Heart left ventricle (tissue), 16 donors: ENCODE measurements at regions not wholly inside any gene's neighbourhood (a gene's known extent, or its start where the extent isn't known, plus 50 kb on each side); places are given as distances from the start of the nearest gene placed in this dataset.

Source experiments
- ATAC-seq, 4 donors: fragments of 200-7000 bp; cut with Tn5 transposase; one replicate each; pipeline ENCODE4 v1.9.1; 2020 to 2022; ENCODE audit warnings: moderate library complexity in 4 of 4, mild to moderate bottlenecking in 3 of 4, moderate number of reproducible peaks in 1 of 4
- DNase-seq, 5 donors: peaks; one replicate each; pipeline ENCODE4 v3.0.0-alpha.2; 2020
- H3K27ac ChIP-seq, 12 donors: fragments of 200-600 bp; sonication (generic) in 4 of 12; one replicate each; pipeline versions ENCODE4 v1.5.0 to v1.8.0; 2016 to 2022; ENCODE audit warnings: mild to moderate bottlenecking in 2 of 12
- H3K27me3 ChIP-seq, 9 donors: fragments of 200-600 bp; sonication (generic) in 2 of 9; one replicate each; pipeline versions ENCODE4 v1.5.1 to v1.8.0; 2016 to 2022; ENCODE audit warnings: mild to moderate bottlenecking in 3 of 9
- H3K36me3 ChIP-seq, 9 donors: fragments of 200-600 bp; sonication (generic) in 2 of 9; one replicate each; pipeline versions ENCODE4 v1.5.0 to v1.8.0; 2018 to 2022; ENCODE audit warnings: mild to moderate bottlenecking in 2 of 9
- H3K4me1 ChIP-seq, 12 donors: fragments of 200-600 bp; sonication (generic) in 4 of 12; one replicate each; pipeline versions ENCODE4 v1.5.0 to v1.8.0; 2016 to 2022; ENCODE audit warnings: mild to moderate bottlenecking in 3 of 12
- H3K4me3 ChIP-seq, 12 donors: fragments of 200-600 bp; sonication (generic) in 4 of 12; one replicate each; pipeline versions ENCODE4 v1.5.0 to v1.8.0; 2017 to 2022; ENCODE audit warnings: mild to moderate bottlenecking in 9 of 12, moderate library complexity in 4 of 12
- H3K9me3 ChIP-seq, 12 donors: fragments of 200-600 bp; sonication (generic) in 4 of 12; one replicate each; pipeline versions ENCODE4 v1.5.0 to v1.8.0; 2016 to 2022; ENCODE audit warnings: mild to moderate bottlenecking in 1 of 12
- POLR2A ChIP-seq, 2 donors: fragments of 450-650 bp; IDR thresholded peaks; one replicate each; pipeline ENCODE4 v1.6.1; 2017; ENCODE audit warnings: antibody characterized with exemption in 2 of 2, mild to moderate bottlenecking in 2 of 2, moderate library complexity in 2 of 2
- WGBS, 4 donors: extraction: QIAGEN DNeasy Blood & Tissue Kit in 2 of 4; methylation state at CpG; one replicate each; pipeline versions ENCODE4 v1.1.5 to v1.1.7; 2013 to 2018; 5-methylcytosine and 5-hydroxymethylcytosine counted together
- intact Hi-C, 10 donors: fragments of 100-400 bp; cut with DNase I; formaldehyde crosslinking; loops; one replicate each; pipeline versions ENCODE4 v1.11.1 to v1.14.2; 2022
- TF ChIP-seq, protein P1 (sequence below), 12 donors: fragments of 200-600 bp; sonication (generic) in 4 of 12; IDR thresholded peaks; one replicate each; pipeline versions ENCODE4 v1.5.0 to v1.8.0; 2018 to 2022; ENCODE audit warnings: antibody characterized with exemption in 12 of 12, mild to moderate bottlenecking in 5 of 12
- donor health status: ischemic (EF 13 %, LVEDD 7.1; RV severe dilation, severe dysfunction).
- donor health status: healthy with polysubstance abuse.
- donor health status: DM: no; HTN: yes; CAD: no.
- donor health status: DM: no; HTN: no; CAD: no.
- donor health status: ischemic (EF 25% LVEDD 6.9; RV normal size, moderate dysfunction).
- donor health status: ischemic (EF 25% LVEDD 5.7; RV mildly dilated, moderate dysfunction).
- donor health status: healthy.
- donor health status: DM: yes; HTN: yes; CAD: no.
- donor health status: ischemic (EF 35%, LVEDD 5.7; RV mildly dilated, moderate dysfunction).
- donor health status: nonischemic (EF 11% LVEDD 7.7; RV severe dilation, severe dysfunction).
- donor health status: DM: yes; HTN: yes; CAD: no.
- donor health status: PGD.
- donor health status: ischemic (EF 29% LVEDD 5.4; RV normal size, mild dysfunction).
- donor health status: nonischemic (EF 23%, LVEDD 6.1; RV moderate dilation, normal function).

DNA sequence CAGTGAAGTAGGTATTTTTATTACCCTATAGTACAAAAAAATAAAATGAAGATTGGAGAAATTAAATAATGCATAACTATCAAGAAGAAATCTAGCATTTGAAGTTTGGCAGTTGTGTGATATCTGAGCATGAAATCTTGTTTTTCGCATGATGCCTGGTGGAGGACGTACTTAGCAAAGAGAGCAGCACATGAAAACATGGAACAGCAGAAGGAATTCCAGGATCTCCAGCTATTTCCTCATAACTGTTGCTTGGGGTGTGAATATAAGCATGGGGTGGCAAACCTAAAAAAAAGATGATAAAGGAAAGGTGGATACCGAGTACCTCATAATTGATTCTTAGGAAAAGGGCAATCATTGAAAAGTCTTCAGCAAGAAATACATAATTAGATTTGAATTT is 174.3 kb upstream of the FAM3C start:
- Histone ChIP-seq H3K27me3 (no peaks in the 10 kb centered on the region), H3K4me1 (no peaks in the 10 kb centered on the region), H3K9me3 (no peaks in the 10 kb centered on the region), H3K36me3 (no peaks in the 10 kb centered on the region), H3K4me3 (no peak overlapping the region), H3K27ac (no peak overlapping the region)
- DNase-seq = no peak
- WGBS, 4 donors = 87 to 91% (median 90%) methylated on average over 3 of the region's 3 CpGs
- TF ChIP-seq, protein P1, sequence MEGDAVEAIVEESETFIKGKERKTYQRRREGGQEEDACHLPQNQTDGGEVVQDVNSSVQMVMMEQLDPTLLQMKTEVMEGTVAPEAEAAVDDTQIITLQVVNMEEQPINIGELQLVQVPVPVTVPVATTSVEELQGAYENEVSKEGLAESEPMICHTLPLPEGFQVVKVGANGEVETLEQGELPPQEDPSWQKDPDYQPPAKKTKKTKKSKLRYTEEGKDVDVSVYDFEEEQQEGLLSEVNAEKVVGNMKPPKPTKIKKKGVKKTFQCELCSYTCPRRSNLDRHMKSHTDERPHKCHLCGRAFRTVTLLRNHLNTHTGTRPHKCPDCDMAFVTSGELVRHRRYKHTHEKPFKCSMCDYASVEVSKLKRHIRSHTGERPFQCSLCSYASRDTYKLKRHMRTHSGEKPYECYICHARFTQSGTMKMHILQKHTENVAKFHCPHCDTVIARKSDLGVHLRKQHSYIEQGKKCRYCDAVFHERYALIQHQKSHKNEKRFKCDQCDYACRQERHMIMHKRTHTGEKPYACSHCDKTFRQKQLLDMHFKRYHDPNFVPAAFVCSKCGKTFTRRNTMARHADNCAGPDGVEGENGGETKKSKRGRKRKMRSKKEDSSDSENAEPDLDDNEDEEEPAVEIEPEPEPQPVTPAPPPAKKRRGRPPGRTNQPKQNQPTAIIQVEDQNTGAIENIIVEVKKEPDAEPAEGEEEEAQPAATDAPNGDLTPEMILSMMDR (IDR thresholded peaks at IDR 0.05) = no peak
- TF ChIP-seq POLR2A (IDR thresholded peaks at IDR 0.05) = no peak
- ATAC-seq = no peak
- intact Hi-C loops = no loop called here

DNA sequence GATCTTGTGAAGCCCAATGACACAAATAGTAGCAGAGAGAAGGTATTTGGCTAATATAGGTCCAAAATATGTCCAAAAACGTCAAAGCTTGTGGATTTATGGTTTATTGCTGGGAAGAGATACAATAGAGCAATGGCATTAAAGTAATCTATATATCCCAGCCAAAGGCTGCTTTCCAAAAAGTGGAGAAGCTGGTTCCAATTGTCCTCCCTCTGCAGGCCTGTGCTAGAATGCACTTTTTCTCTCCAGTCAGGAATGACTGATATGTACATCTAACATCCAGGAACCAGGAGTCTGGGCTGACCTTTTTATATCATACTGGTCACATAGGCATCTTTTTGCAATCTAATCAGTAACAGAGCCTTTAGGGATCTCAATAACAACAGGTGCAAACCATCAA is 167.1 kb upstream of the FAM3C start:
- Histone ChIP-seq H3K27ac (no peak overlapping the region), H3K4me3 (no peak overlapping the region), H3K4me1 (no peaks in the 10 kb centered on the region), H3K9me3 (no peaks in the 10 kb centered on the region), H3K36me3 (no peaks in the 10 kb centered on the region), H3K27me3 (no peaks in the 10 kb centered on the region)
- intact Hi-C loops = no loop called here
- ATAC-seq (no peak), DNase-seq (no peak)
- no peak for TF ChIP-seq POLR2A (IDR thresholded peaks at IDR 0.05)
- TF ChIP-seq, protein P1 (IDR thresholded peaks at IDR 0.05) = no peak
- WGBS, 4 donors = 70 to 84% (median 75%) methylated on average over 1 of the region's 1 CpG

DNA sequence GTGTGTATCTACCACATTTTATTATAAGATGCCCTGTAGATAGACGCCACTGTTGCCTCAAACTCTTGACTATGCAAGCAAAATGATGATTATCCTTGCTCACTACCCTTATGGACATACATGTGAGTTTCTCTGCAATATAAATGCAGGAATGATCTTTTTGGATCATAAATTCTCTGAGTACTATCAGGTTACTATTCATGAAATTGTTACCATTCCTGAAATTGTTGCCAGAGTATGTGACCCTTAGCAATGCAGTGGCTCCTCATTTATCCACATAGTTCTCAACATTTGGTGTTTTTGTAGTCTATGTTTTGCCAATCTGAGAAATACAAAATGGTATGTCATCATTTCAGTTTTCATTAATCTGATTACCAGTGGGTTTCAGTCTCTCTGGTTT is 166.2 kb upstream of the FAM3C start:
- no peak overlapping the region for H3K4me3 ChIP-seq
- H3K27me3 ChIP-seq = no peaks in the 10 kb centered on the region
- WGBS, 4 donors = 92 to 100% (median 97%) methylated on average over 1 of the region's 1 CpG
- H3K27ac ChIP-seq = no peak overlapping the region
- TF ChIP-seq, protein P1 (IDR thresholded peaks at IDR 0.05) = no peak
- no peak for TF ChIP-seq POLR2A (IDR thresholded peaks at IDR 0.05)
- H3K9me3 ChIP-seq = no peaks in the 10 kb centered on the region
- H3K4me1 ChIP-seq = no peaks in the 10 kb centered on the region
- H3K36me3 ChIP-seq = no peaks in the 10 kb centered on the region
- no peak for ATAC-seq
- intact Hi-C loops = no loop called here
- DNase-seq = no peak

DNA sequence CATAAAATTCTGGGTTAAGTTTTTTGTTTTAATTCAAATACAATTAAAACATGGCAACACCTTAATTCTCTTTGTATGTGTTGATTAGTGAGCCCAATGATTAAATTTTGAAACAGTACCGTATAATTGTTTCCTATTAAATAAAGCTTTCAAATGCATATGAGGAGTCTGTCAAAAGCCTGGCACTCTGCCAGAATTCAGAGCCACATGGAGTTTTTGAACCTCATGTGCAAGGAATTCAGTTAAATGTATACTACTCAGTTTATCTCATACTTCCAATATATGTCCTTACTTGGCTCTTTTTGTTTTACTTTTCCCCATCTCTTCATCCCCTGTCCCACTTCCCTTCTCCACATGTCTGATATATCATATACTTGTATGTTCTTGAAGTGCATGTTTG is 165.6 kb upstream of the FAM3C start:
- Histone ChIP-seq H3K27me3 (no peaks in the 10 kb centered on the region), H3K27ac (no peak overlapping the region), H3K4me1 (no peaks in the 10 kb centered on the region), H3K36me3 (no peaks in the 10 kb centered on the region), H3K9me3 (no peaks in the 10 kb centered on the region), H3K4me3 (no peak overlapping the region)
- ATAC-seq = no peak
- TF ChIP-seq POLR2A (IDR thresholded peaks at IDR 0.05) = no peak
- TF ChIP-seq, protein P1 (IDR thresholded peaks at IDR 0.05) = no peak
- 38 to 62% (median 52%) methylated on average over 1 of the region's 1 CpG for WGBS, 4 donors
- no peak for DNase-seq
- intact Hi-C loops = no loop called here
